IPS-11a (cell line): ENCODE measurements at regions not wholly inside any gene's neighbourhood (a gene's known extent, or its start where the extent isn't known, plus 50 kb on each side); places are given as distances from the start of the nearest gene placed in this dataset.
"Not testable (repeated sequence)": the region's sequence is repeated elsewhere in the genome, so short reads cannot be mapped to it uniquely, and the experiment has no call there.

Experiments used
- H3K4me3 ChIP-seq: one replicate; pipeline ENCODE4 v1.5.1; 2013; ENCODE audit warnings: low read depth, low read length, control low read depth

- H3K4me3 ChIP-seq = no peak overlapping the region
Measured at GRCh38 chr13:23003446-23003845, 177.3 kb upstream of the SGCG start.

- H3K4me3 ChIP-seq = no peak overlapping the region
Measured at GRCh38 chr13:23007426-23007825, 173.4 kb upstream of the SGCG start.

- H3K4me3 ChIP-seq = no peak overlapping the region
Measured at GRCh38 chr13:23018143-23018542, 162.6 kb upstream of the SGCG start.

- H3K4me3 ChIP-seq = no peak overlapping the region
Measured at GRCh38 chr13:23020246-23020843, 160.4 kb upstream of the SGCG start.

GRCh38 chr13:23021906-23022305, 158.9 kb upstream of the SGCG start:
- no peak overlapping the region for H3K4me3 ChIP-seq

- H3K4me3 ChIP-seq = no peak overlapping the region
Measured at GRCh38 chr13:23022704-23023103, 158.1 kb upstream of the SGCG start.

- no peak overlapping the region for H3K4me3 ChIP-seq
Measured at GRCh38 chr13:23025864-23026608, 154.7 kb upstream of the SGCG start.

GRCh38 chr13:23039266-23039935, 141.4 kb upstream of the SGCG start:
- H3K4me3 ChIP-seq = no peak overlapping the region

- H3K4me3 ChIP-seq = no peak overlapping the region
Measured at GRCh38 chr13:23042181-23042580, 138.6 kb upstream of the SGCG start.

GRCh38 chr13:23044906-23045305, 135.9 kb upstream of the SGCG start:
- H3K4me3 ChIP-seq = no peak overlapping the region

GRCh38 chr13:23050126-23050525, 130.7 kb upstream of the SGCG start:
- no peak overlapping the region for H3K4me3 ChIP-seq

- H3K4me3 ChIP-seq = not testable (repeated sequence)
Measured at GRCh38 chr13:23053711-23054110, 127.1 kb upstream of the SGCG start.

GRCh38 chr13:23059173-23059572, 121.6 kb upstream of the SGCG start:
- no peak overlapping the region for H3K4me3 ChIP-seq

- no peak overlapping the region for H3K4me3 ChIP-seq
Measured at GRCh38 chr13:23060959-23061358, 119.8 kb upstream of the SGCG start.

GRCh38 chr13:23067129-23067528, 113.7 kb upstream of the SGCG start:
- no peak overlapping the region for H3K4me3 ChIP-seq

GRCh38 chr13:23069566-23069965, 111.2 kb upstream of the SGCG start:
- no peak overlapping the region for H3K4me3 ChIP-seq

GRCh38 chr13:23074075-23074828, 106.5 kb upstream of the SGCG start:
- no peak overlapping the region for H3K4me3 ChIP-seq

- no peak overlapping the region for H3K4me3 ChIP-seq
Measured at GRCh38 chr13:23081220-23081619, 99.6 kb upstream of the SGCG start.

GRCh38 chr13:23081901-23082300, 98.9 kb upstream of the SGCG start:
- no peak overlapping the region for H3K4me3 ChIP-seq

GRCh38 chr13:23086968-23087623, 93.7 kb upstream of the SGCG start:
- no peak overlapping the region for H3K4me3 ChIP-seq

- no peak overlapping the region for H3K4me3 ChIP-seq
Measured at GRCh38 chr13:23087880-23088279, 92.9 kb upstream of the SGCG start.
